ENCODE measurements at regions not wholly inside any gene's neighbourhood (a gene's known extent, or its start where the extent isn't known, plus 50 kb on each side); places are given as distances from the start of the nearest gene placed in this dataset.
"Not testable (repeated sequence)": the region's sequence is repeated elsewhere in the genome, so short reads cannot be mapped to it uniquely, and the experiment has no call there.

GRCh38 chr20:5492937-5493336 is 117.9 kb downstream of the GPCPD1 start:
- DNase-seq, result no peak

- no peak for DNase-seq
These were observed 119.4 kb downstream of the GPCPD1 start for GRCh38 chr20:5491455-5491854.

- DNase-seq, result no peak
These were observed 121.2 kb downstream of the GPCPD1 start for GRCh38 chr20:5489601-5490000.

GRCh38 chr20:5488823-5489222 is 122.0 kb downstream of the GPCPD1 start:
- DNase-seq, result no peak

- DNase-seq, result no peak
These were observed 124.3 kb downstream of the GPCPD1 start for GRCh38 chr20:5486377-5487054.

GRCh38 chr20:5484926-5485325 is 125.9 kb downstream of the GPCPD1 start:
- no peak for DNase-seq

GRCh38 chr20:5484346-5484745 is 126.5 kb downstream of the GPCPD1 start:
- DNase-seq, result no peak

GRCh38 chr20:5482791-5483190 is 128.0 kb downstream of the GPCPD1 start:
- DNase-seq, result no peak

GRCh38 chr20:5481872-5482271 is 128.9 kb downstream of the GPCPD1 start:
- DNase-seq, result no peak

GRCh38 chr20:5480824-5481600 is 129.8 kb downstream of the GPCPD1 start:
- no peak for DNase-seq

GRCh38 chr20:5474646-5475550 is 135.9 kb downstream of the GPCPD1 start:
- DNase-seq, result no peak

- DNase-seq, result not testable (repeated sequence)
These were observed 138.9 kb downstream of the GPCPD1 start for GRCh38 chr20:5471866-5472265.

GRCh38 chr20:5471368-5471767 is 139.4 kb downstream of the GPCPD1 start:
- no peak for DNase-seq

GRCh38 chr20:5470943-5471342 is 139.9 kb downstream of the GPCPD1 start:
- no peak for DNase-seq

GRCh38 chr20:5470458-5470857 is 140.3 kb downstream of the GPCPD1 start:
- DNase-seq, result no peak

GRCh38 chr20:5469111-5469510 is 141.7 kb downstream of the GPCPD1 start:
- no peak for DNase-seq

- no peak for DNase-seq
These were observed 143.7 kb downstream of the GPCPD1 start for GRCh38 chr20:5467086-5467485.

GRCh38 chr20:5465604-5465927 is 145.2 kb downstream of the GPCPD1 start:
- DNase-seq, result no peak

GRCh38 chr20:5464901-5465603 is 145.8 kb downstream of the GPCPD1 start:
- no peak for DNase-seq

GRCh38 chr20:5463007-5463686 is 146.4 kb upstream of the PROKR2 start:
- no peak for DNase-seq

GRCh38 chr20:5453745-5454144 is 137.0 kb upstream of the PROKR2 start:
- DNase-seq, result not testable (repeated sequence)

GRCh38 chr20:5453316-5453715 is 136.6 kb upstream of the PROKR2 start:
- DNase-seq, result not testable (repeated sequence)

Data from T-helper 1 cell (primary cell).